AG20443 (cell line): ENCODE measurements at regions not wholly inside any gene's neighbourhood (a gene's known extent, or its start where the extent isn't known, plus 50 kb on each side); places are given as distances from the start of the nearest gene placed in this dataset.
A peak's percentile ranks its signal among the peaks of the same experiment; 100 is the strongest.

ENCODE experiments used
- DNase-seq: peaks from one replicate; pipeline ENCODE4 v3.0.0; 2012; ENCODE audit warnings: low spot score, mixed read lengths

GRCh38 chr1:43065616-43066399, 106.3 kb downstream of the EBNA1BP2 start:
- DNase-seq = no peak

- DNase-seq = no peak
Observed at GRCh38 chr1:43065191-43065590, 106.5 kb upstream of the SLC2A1 start.

- no peak for DNase-seq
Observed at GRCh38 chr1:43063394-43064219, 104.9 kb upstream of the SLC2A1 start.

- DNase-seq = no peak
Observed at GRCh38 chr1:43062527-43063095, 103.9 kb upstream of the SLC2A1 start.

- no peak for DNase-seq
Observed at GRCh38 chr1:43061757-43062156, 103.1 kb upstream of the SLC2A1 start.

GRCh38 chr1:43059640-43060574, 101.2 kb upstream of the SLC2A1 start:
- DNase-seq = no peak

GRCh38 chr1:43058545-43059360, 100.1 kb upstream of the SLC2A1 start:
- DNase-seq = peak; percentile 39

- no peak for DNase-seq
Observed at GRCh38 chr1:43058056-43058455, 99.4 kb upstream of the SLC2A1 start.

GRCh38 chr1:43057567-43057966, 98.9 kb upstream of the SLC2A1 start:
- no peak for DNase-seq

GRCh38 chr1:43056981-43057391, 98.3 kb upstream of the SLC2A1 start:
- DNase-seq = peak; percentile 57

GRCh38 chr1:43056460-43056859, 97.8 kb upstream of the SLC2A1 start:
- DNase-seq = no peak

- no peak for DNase-seq
Observed at GRCh38 chr1:43054961-43055360, 96.3 kb upstream of the SLC2A1 start.

- no peak for DNase-seq
Observed at GRCh38 chr1:43052786-43053439, 94.2 kb upstream of the SLC2A1 start.

- DNase-seq = no peak
Observed at GRCh38 chr1:43052322-43052721, 93.7 kb upstream of the SLC2A1 start.

- DNase-seq = no peak
Observed at GRCh38 chr1:43049481-43049880, 90.8 kb upstream of the SLC2A1 start.

GRCh38 chr1:43048601-43049011, 89.9 kb upstream of the SLC2A1 start:
- no peak for DNase-seq

GRCh38 chr1:43047135-43047534, 88.5 kb upstream of the SLC2A1 start:
- DNase-seq = no peak

GRCh38 chr1:43044572-43045361, 86.1 kb upstream of the SLC2A1 start:
- DNase-seq = no peak

- DNase-seq = no peak
Observed at GRCh38 chr1:43043695-43044094, 85.0 kb upstream of the SLC2A1 start.
